GM12892 (cell line): ENCODE measurements at regions not wholly inside any gene's neighbourhood (a gene's known extent, or its start where the extent isn't known, plus 50 kb on each side); places are given as distances from the start of the nearest gene placed in this dataset.

Source experiments
- POLR2A ChIP-seq: IDR thresholded peaks from 2 replicates; pipeline ENCODE4 v1.6.1; 2011; ENCODE audit warnings: low read depth, low read length, control low read depth
- POLR2AphosphoS5 ChIP-seq: IDR thresholded peaks from 2 replicates; pipeline ENCODE4 v1.6.1; 2011; ENCODE audit warnings: low read depth, low read length, control low read depth

DNA sequence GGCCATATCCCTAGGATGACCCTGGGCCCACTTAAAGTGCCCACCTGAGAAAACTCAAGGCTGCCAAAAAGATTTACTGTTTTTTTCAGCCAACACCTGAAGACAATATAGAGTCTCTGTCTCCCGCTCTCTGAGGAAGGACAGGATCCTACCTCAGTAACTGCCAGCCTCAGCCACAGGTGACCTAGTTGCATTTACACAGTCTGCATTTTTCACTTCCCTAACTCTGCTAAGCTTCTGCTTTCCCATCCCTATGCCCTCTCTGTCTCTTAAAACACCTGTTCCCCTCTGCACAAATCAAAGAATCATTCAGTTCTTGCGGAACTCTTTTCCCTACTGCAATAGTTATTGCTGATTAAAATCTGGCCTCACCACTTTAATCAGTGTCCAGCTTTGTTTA, 609.5 kb downstream of the UQCRFS1 start:
- TF ChIP-seq POLR2AphosphoS5 (no peak), POLR2A (no peak)
